ENCODE measurements at regions not wholly inside any gene's neighbourhood (a gene's known extent, or its start where the extent isn't known, plus 50 kb on each side); places are given as distances from the start of the nearest gene placed in this dataset.

GRCh38 chr2:64785245-64785644 is 131.5 kb upstream of the SERTAD2 start:
- Histone ChIP-seq H3K9me3 (ENCODE audit: control insufficient read depth in 1 of 2, low read length in 2 of 2) (no peaks in the 10 kb centered on the region), H3K27me3 (ENCODE audit: insufficient read depth, low read length) (no peaks in the 10 kb centered on the region), H3K4me3 (ENCODE audit: low read length in 2 of 2) (no peak overlapping the region), H3K36me3 (ENCODE audit: insufficient read depth, low read length) (no peaks in the 10 kb centered on the region), H3K27ac (ENCODE audit: low read depth, low read length) (no peak overlapping the region), H3K4me1 (ENCODE audit: insufficient read depth, low read length) (no peaks in the 10 kb centered on the region)
- intact Hi-C loops (cut with micrococcal nuclease) = no loop called here
- POLR2A ChIA-PET (ENCODE audit: partially characterized antibody) = interaction anchor here (1.3 kb wide), 1 partner anchor 12 kb away, joined by 3 read pairs; no protein-coding TSS in a partner anchor
- Mint-ChIP-seq H3K9me3 (no peaks in the 10 kb centered on the region), H3K4me1 (no peaks in the 10 kb centered on the region), H3K36me3 (no peaks in the 10 kb centered on the region), H3K4me3 (no peak overlapping the region), H3K27me3 (peaks cover 0 to 3% of the 10 kb centered on the region in 2 donors), H3K27ac (no peak overlapping the region)
- CTCF ChIA-PET (ENCODE audit: partially characterized antibody) = no interaction called here
- DNase-seq = no peak

- no peak overlapping the region for H3K27ac ChIP-seq (ENCODE audit: low read depth, low read length)
- no peaks in the 10 kb centered on the region for H3K27me3 ChIP-seq (ENCODE audit: insufficient read depth, low read length)
- H3K4me1 ChIP-seq (ENCODE audit: insufficient read depth, low read length) = no peaks in the 10 kb centered on the region
- H3K9me3 Mint-ChIP-seq = no peaks in the 10 kb centered on the region
- POLR2A ChIA-PET (ENCODE audit: partially characterized antibody) = interaction anchor here (1.3 kb wide), 1 partner anchor 14 kb away, joined by 3 read pairs; no protein-coding TSS in a partner anchor
- no peaks in the 10 kb centered on the region for H3K36me3 Mint-ChIP-seq
- no peak for DNase-seq
- no peaks in the 10 kb centered on the region for H3K4me1 Mint-ChIP-seq
- no peaks in the 10 kb centered on the region for H3K36me3 ChIP-seq (ENCODE audit: insufficient read depth, low read length)
- H3K4me3 Mint-ChIP-seq = no peak overlapping the region
- peaks cover 0 to 3% of the 10 kb centered on the region in 2 donors for H3K27me3 Mint-ChIP-seq
- intact Hi-C loops (cut with micrococcal nuclease) = no loop called here
- H3K9me3 ChIP-seq (ENCODE audit: control insufficient read depth in 1 of 2, low read length in 2 of 2) = no peaks in the 10 kb centered on the region
- CTCF ChIA-PET (ENCODE audit: partially characterized antibody) = interaction anchor here (0.5 to 1.0 kb wide), 2 partner anchors 133 to 272 kb away, joined by 3 read pairs; partner anchors contain the start of gene SERTAD2
- no peak overlapping the region for H3K4me3 ChIP-seq (ENCODE audit: low read length in 2 of 2)
- H3K27ac Mint-ChIP-seq = peak overlapping the region in 1 of 7 donors; percentile 21
These were observed 132.8 kb upstream of the SERTAD2 start for GRCh38 chr2:64786343-64787018.

- Histone ChIP-seq H3K36me3 (ENCODE audit: insufficient read depth, low read length) (no peaks in the 10 kb centered on the region), H3K4me1 (ENCODE audit: insufficient read depth, low read length) (no peaks in the 10 kb centered on the region), H3K27ac (ENCODE audit: low read depth, low read length) (no peak overlapping the region), H3K4me3 (ENCODE audit: low read length in 2 of 2) (no peak overlapping the region), H3K27me3 (ENCODE audit: insufficient read depth, low read length) (no peaks in the 10 kb centered on the region), H3K9me3 (ENCODE audit: control insufficient read depth in 1 of 2, low read length in 2 of 2) (no peaks in the 10 kb centered on the region)
- no peaks in the 10 kb centered on the region for H3K9me3 Mint-ChIP-seq
- H3K4me3 Mint-ChIP-seq = no peak overlapping the region
- ChIA-PET CTCF (ENCODE audit: partially characterized antibody) (interaction anchor here (0.5 to 1.0 kb wide), 2 partner anchors 133 to 272 kb away, joined by 3 read pairs; partner anchors contain the start of gene SERTAD2), POLR2A (ENCODE audit: partially characterized antibody) (no interaction called here)
- no peaks in the 10 kb centered on the region for H3K36me3 Mint-ChIP-seq
- no peaks in the 10 kb centered on the region for H3K4me1 Mint-ChIP-seq
- H3K27me3 Mint-ChIP-seq = peaks cover 0 to 3% of the 10 kb centered on the region in 2 donors
- DNase-seq = no peak
- peak overlapping the region in 1 of 7 donors; percentile 21 for H3K27ac Mint-ChIP-seq
- intact Hi-C loops (cut with micrococcal nuclease) = no loop called here
These were observed 133.3 kb upstream of the SERTAD2 start for GRCh38 chr2:64787019-64787365.

GRCh38 chr2:64787698-64788097 is 134.0 kb upstream of the SERTAD2 start:
- H3K27me3 ChIP-seq (ENCODE audit: insufficient read depth, low read length) = no peaks in the 10 kb centered on the region
- no peak overlapping the region for H3K4me3 ChIP-seq (ENCODE audit: low read length in 2 of 2)
- no peaks in the 10 kb centered on the region for H3K36me3 Mint-ChIP-seq
- no peak overlapping the region for H3K27ac ChIP-seq (ENCODE audit: low read depth, low read length)
- no peaks in the 10 kb centered on the region for H3K36me3 ChIP-seq (ENCODE audit: insufficient read depth, low read length)
- H3K4me1 Mint-ChIP-seq = no peaks in the 10 kb centered on the region
- H3K9me3 Mint-ChIP-seq = no peaks in the 10 kb centered on the region
- no peaks in the 10 kb centered on the region for H3K4me1 ChIP-seq (ENCODE audit: insufficient read depth, low read length)
- H3K27ac Mint-ChIP-seq = no peak overlapping the region
- no peak overlapping the region for H3K4me3 Mint-ChIP-seq
- peaks cover 0 to 3% of the 10 kb centered on the region in 2 donors for H3K27me3 Mint-ChIP-seq
- no peaks in the 10 kb centered on the region for H3K9me3 ChIP-seq (ENCODE audit: control insufficient read depth in 1 of 2, low read length in 2 of 2)
- POLR2A ChIA-PET (ENCODE audit: partially characterized antibody) = no interaction called here
- CTCF ChIA-PET (ENCODE audit: partially characterized antibody) = no interaction called here
- no peak for DNase-seq
- intact Hi-C loops (cut with micrococcal nuclease) = no loop called here

- intact Hi-C loops (cut with micrococcal nuclease) = no loop called here
- Mint-ChIP-seq H3K27me3 (peaks cover 0 to 2% of the 10 kb centered on the region in 2 donors), H3K27ac (no peak overlapping the region), H3K4me3 (no peak overlapping the region), H3K9me3 (no peaks in the 10 kb centered on the region), H3K36me3 (no peaks in the 10 kb centered on the region), H3K4me1 (no peaks in the 10 kb centered on the region)
- no peaks in the 10 kb centered on the region for H3K36me3 ChIP-seq (ENCODE audit: insufficient read depth, low read length)
- no peaks in the 10 kb centered on the region for H3K9me3 ChIP-seq (ENCODE audit: control insufficient read depth in 1 of 2, low read length in 2 of 2)
- H3K27me3 ChIP-seq (ENCODE audit: insufficient read depth, low read length) = no peaks in the 10 kb centered on the region
- H3K27ac ChIP-seq (ENCODE audit: low read depth, low read length) = no peak overlapping the region
- CTCF ChIA-PET (ENCODE audit: partially characterized antibody) = no interaction called here
- POLR2A ChIA-PET (ENCODE audit: partially characterized antibody) = no interaction called here
- no peak for DNase-seq
- no peak overlapping the region for H3K4me3 ChIP-seq (ENCODE audit: low read length in 2 of 2)
- H3K4me1 ChIP-seq (ENCODE audit: insufficient read depth, low read length) = no peaks in the 10 kb centered on the region
These were observed 136.0 kb upstream of the SERTAD2 start for GRCh38 chr2:64789466-64790320.

GRCh38 chr2:64792300-64792699 is 138.6 kb upstream of the SERTAD2 start:
- H3K4me3 Mint-ChIP-seq = no peak overlapping the region
- no peaks in the 10 kb centered on the region for H3K36me3 Mint-ChIP-seq
- POLR2A ChIA-PET (ENCODE audit: partially characterized antibody) = no interaction called here
- no peak overlapping the region for H3K27ac ChIP-seq (ENCODE audit: low read depth, low read length)
- intact Hi-C loops (cut with micrococcal nuclease) = no loop called here
- H3K4me3 ChIP-seq (ENCODE audit: low read length in 2 of 2) = no peak overlapping the region
- H3K27me3 Mint-ChIP-seq = peaks cover 0 to 2% of the 10 kb centered on the region in 2 donors
- H3K27ac Mint-ChIP-seq = no peak overlapping the region
- no peaks in the 10 kb centered on the region for H3K27me3 ChIP-seq (ENCODE audit: insufficient read depth, low read length)
- DNase-seq = no peak
- H3K9me3 Mint-ChIP-seq = no peaks in the 10 kb centered on the region
- CTCF ChIA-PET (ENCODE audit: partially characterized antibody) = no interaction called here
- no peaks in the 10 kb centered on the region for H3K36me3 ChIP-seq (ENCODE audit: insufficient read depth, low read length)
- H3K4me1 ChIP-seq (ENCODE audit: insufficient read depth, low read length) = no peaks in the 10 kb centered on the region
- H3K4me1 Mint-ChIP-seq = no peaks in the 10 kb centered on the region
- no peaks in the 10 kb centered on the region for H3K9me3 ChIP-seq (ENCODE audit: control insufficient read depth in 1 of 2, low read length in 2 of 2)

- H3K27ac ChIP-seq (ENCODE audit: low read depth, low read length) = no peak overlapping the region
- no peaks in the 10 kb centered on the region for H3K9me3 ChIP-seq (ENCODE audit: control insufficient read depth in 1 of 2, low read length in 2 of 2)
- H3K4me1 ChIP-seq (ENCODE audit: insufficient read depth, low read length) = no peaks in the 10 kb centered on the region
- Mint-ChIP-seq H3K4me1 (no peaks in the 10 kb centered on the region), H3K4me3 (no peak overlapping the region), H3K27ac (no peak overlapping the region), H3K9me3 (no peaks in the 10 kb centered on the region), H3K36me3 (no peaks in the 10 kb centered on the region), H3K27me3 (peaks cover 0 to 2% of the 10 kb centered on the region in 2 donors)
- H3K36me3 ChIP-seq (ENCODE audit: insufficient read depth, low read length) = no peaks in the 10 kb centered on the region
- DNase-seq = no peak
- ChIA-PET CTCF (ENCODE audit: partially characterized antibody) (interaction anchor here (1.0 to 1.1 kb wide), 2 partner anchors 11 to 139 kb away, joined by 3 read pairs; partner anchors contain the start of gene SERTAD2), POLR2A (ENCODE audit: partially characterized antibody) (no interaction called here)
- no peak overlapping the region for H3K4me3 ChIP-seq (ENCODE audit: low read length in 2 of 2)
- intact Hi-C loops (cut with micrococcal nuclease) = no loop called here
- H3K27me3 ChIP-seq (ENCODE audit: insufficient read depth, low read length) = no peaks in the 10 kb centered on the region
These were observed 139.4 kb upstream of the SERTAD2 start for GRCh38 chr2:64792995-64793639.
